ENCODE measurements at regions not wholly inside any gene's neighbourhood (a gene's known extent, or its start where the extent isn't known, plus 50 kb on each side); places are given as distances from the start of the nearest gene placed in this dataset.

- Histone ChIP-seq H3K9ac (no peak overlapping the region), H3K4me2 (no peak overlapping the region), H3K27me3 (ENCODE audit: insufficient read depth, low read depth) (no peaks in the 10 kb centered on the region), H3K4me1 (ENCODE audit: low read depth, poor library complexity, severe bottlenecking) (no peaks in the 10 kb centered on the region), H3K36me3 (ENCODE audit: insufficient read depth) (no peaks in the 10 kb centered on the region), H3K4me3 (IDR thresholded peaks at IDR 0.05; ENCODE audit: insufficient read depth, low read depth, low read length) (no peak overlapping the region), H3K79me2 (ENCODE audit: insufficient read depth, low read depth) (no peaks in the 10 kb centered on the region), H2AFZ (ENCODE audit: low read depth) (no peak overlapping the region), H3K27ac (no peak overlapping the region), H4K20me1 (ENCODE audit: insufficient read depth) (no peaks in the 10 kb centered on the region)
- TF ChIP-seq CTCF (conservative IDR thresholded peaks at IDR 0.05; ENCODE audit: low read depth, low read length) = no peak
Observed at GRCh38 chr4:124343661-124344171, 368.8 kb downstream of the ANKRD50 start.

- Histone ChIP-seq H3K4me3 (IDR thresholded peaks at IDR 0.05; ENCODE audit: insufficient read depth, low read depth, low read length) (no peak overlapping the region), H3K4me1 (ENCODE audit: low read depth, poor library complexity, severe bottlenecking) (no peaks in the 10 kb centered on the region), H3K79me2 (ENCODE audit: insufficient read depth, low read depth) (no peaks in the 10 kb centered on the region), H2AFZ (ENCODE audit: low read depth) (no peak overlapping the region), H3K36me3 (ENCODE audit: insufficient read depth) (no peaks in the 10 kb centered on the region), H3K4me2 (no peak overlapping the region), H3K27ac (no peak overlapping the region), H3K27me3 (ENCODE audit: insufficient read depth, low read depth) (no peaks in the 10 kb centered on the region), H4K20me1 (ENCODE audit: insufficient read depth) (no peaks in the 10 kb centered on the region), H3K9ac (no peak overlapping the region)
- no peak for TF ChIP-seq CTCF (conservative IDR thresholded peaks at IDR 0.05; ENCODE audit: low read depth, low read length)
Observed at GRCh38 chr4:124372916-124373315, 339.6 kb downstream of the ANKRD50 start.

- Histone ChIP-seq H3K9ac (no peak overlapping the region), H3K36me3 (ENCODE audit: insufficient read depth) (no peaks in the 10 kb centered on the region), H3K79me2 (ENCODE audit: insufficient read depth, low read depth) (no peaks in the 10 kb centered on the region), H3K4me1 (ENCODE audit: low read depth, poor library complexity, severe bottlenecking) (peaks cover 11% of the 10 kb centered on the region), H3K4me3 (IDR thresholded peaks at IDR 0.05; ENCODE audit: insufficient read depth, low read depth, low read length) (no peak overlapping the region), H4K20me1 (ENCODE audit: insufficient read depth) (no peaks in the 10 kb centered on the region), H3K27ac (no peak overlapping the region), H3K27me3 (ENCODE audit: insufficient read depth, low read depth) (no peaks in the 10 kb centered on the region), H2AFZ (ENCODE audit: low read depth) (no peak overlapping the region), H3K4me2 (no peak overlapping the region)
- TF ChIP-seq CTCF (conservative IDR thresholded peaks at IDR 0.05; ENCODE audit: low read depth, low read length) = no peak
Observed at GRCh38 chr4:124386163-124386562, 326.4 kb downstream of the ANKRD50 start.

- H3K27me3 ChIP-seq (ENCODE audit: insufficient read depth, low read depth) = no peaks in the 10 kb centered on the region
- TF ChIP-seq CTCF (conservative IDR thresholded peaks at IDR 0.05; ENCODE audit: low read depth, low read length) = no peak
- no peak overlapping the region for H2AFZ ChIP-seq (ENCODE audit: low read depth)
- H3K9ac ChIP-seq = no peak overlapping the region
- no peak overlapping the region for H3K27ac ChIP-seq
- no peak overlapping the region for H3K4me2 ChIP-seq
- no peaks in the 10 kb centered on the region for H4K20me1 ChIP-seq (ENCODE audit: insufficient read depth)
- peaks cover 11% of the 10 kb centered on the region for H3K4me1 ChIP-seq (ENCODE audit: low read depth, poor library complexity, severe bottlenecking)
- no peaks in the 10 kb centered on the region for H3K36me3 ChIP-seq (ENCODE audit: insufficient read depth)
- H3K79me2 ChIP-seq (ENCODE audit: insufficient read depth, low read depth) = no peaks in the 10 kb centered on the region
- H3K4me3 ChIP-seq (IDR thresholded peaks at IDR 0.05; ENCODE audit: insufficient read depth, low read depth, low read length) = no peak overlapping the region
Observed at GRCh38 chr4:124386648-124387047, 325.9 kb downstream of the ANKRD50 start.

Data from KMS-11 (cell line).